HepG2 (cell line): ENCODE measurements at regions not wholly inside any gene's neighbourhood (a gene's known extent, or its start where the extent isn't known, plus 50 kb on each side); places are given as distances from the start of the nearest gene placed in this dataset.

Experiments used
- ATAC-seq: fragments of 200-7000 bp; cut with Tn5 transposase; 3 replicates; pipeline ENCODE4 v1.9.1; 2020; ENCODE audit warnings: mild to moderate bottlenecking, moderate library complexity
- BruUV-seq: library from RNA; stranded (reverse); fragments of 400-500 nt; replicated peaks from 2 replicates; lab custom pipeline; 2021; lab: Mats Ljungman, UMichigan
- CTCF ChIA-PET: fragments of 300-600 bp; formaldehyde crosslinking; extraction: SDS; loops from one replicate; lab custom pipeline; 2021; ENCODE audit warnings: low total read pairs, inconsistent platforms, low intra/inter-chr PET ratio; lab: Yijun Ruan, JAX
- POLR2A ChIA-PET: fragments of 350-600 bp; sonication (Branson Sonifier 250); formaldehyde crosslinking; loops from one replicate; lab custom pipeline; 2020; ENCODE audit warnings: antibody characterized with exemption, inconsistent platforms; lab: Yijun Ruan, JAX
- DNase-seq: peaks from one replicate; pipeline ENCODE4 v3.0.0-alpha.2; 2015; ENCODE audit warnings: low spot score
- FAIRE-seq: peaks from 3 replicates; lab custom pipeline; 2011; peaks lifted over from hg19 to GRCh38; lab: Jason Lieb, UNC
- H2AFZ ChIP-seq: one replicate; pipeline ENCODE4 v1.6.1; 2011; ENCODE audit warnings: low read length, inconsistent platforms
- H3K27ac ChIP-seq: fragments of 300-600 bp; 3 replicates; pipeline ENCODE4 v1.8.0; 2011; ENCODE audit warnings: mixed run types, mild to moderate bottlenecking, mixed read lengths, low read length, inconsistent platforms; ENCODE audit not compliant: insufficient read depth; ENCODE audit errors: extremely low read length
- H3K27me3 ChIP-seq, 2 experiments: fragments of 200-600 bp in 1 of 2; 2 replicates in 1 of 2; 3 replicates in 1 of 2; pipeline versions ENCODE4 v1.6.0 to v1.8.0; 2011; ENCODE audit warnings: low read length in 2 of 2, mild to moderate bottlenecking in 2 of 2, moderate library complexity in 2 of 2, inconsistent platforms in 1 of 2; ENCODE audit not compliant: insufficient read depth in 2 of 2, control insufficient read depth in 1 of 2
- H3K36me3 ChIP-seq, 2 experiments: fragments of 200-600 bp in 1 of 2; replicated peaks in 1 of 2; 2 replicates in 1 of 2; 3 replicates in 1 of 2; pipeline versions ENCODE4 v1.5.1 to v1.8.0; 2011; ENCODE audit warnings: low read length in 2 of 2, inconsistent platforms in 1 of 2; ENCODE audit not compliant: insufficient read depth in 2 of 2, control insufficient read depth in 1 of 2
- H3K4me1 ChIP-seq: 2 replicates; pipeline ENCODE4 v1.5.1; 2012; ENCODE audit warnings: low read length, inconsistent platforms; ENCODE audit not compliant: insufficient read depth
- H3K4me2 ChIP-seq: 2 replicates; pipeline ENCODE4 v1.6.0; 2011; ENCODE audit warnings: low read depth, low read length, inconsistent platforms
- H3K4me3 ChIP-seq, 3 experiments: fragments of 200-600 bp in 1 of 3; sonication (generic), shearing (Covaris generic) in 1 of 3; replicated peaks in 1 of 3; 2 replicates each; pipeline ENCODE4 v1.5.1; 2011 to 2016; ENCODE audit warnings: low read length in 3 of 3, inconsistent platforms in 2 of 3, low read depth in 2 of 3, mild to moderate bottlenecking in 2 of 3, control low read depth in 1 of 3, mixed read lengths in 1 of 3; ENCODE audit not compliant: insufficient read depth in 1 of 3
- H3K79me2 ChIP-seq: one replicate; pipeline ENCODE4 v1.6.1; 2011; ENCODE audit warnings: low read length, inconsistent platforms; ENCODE audit not compliant: insufficient read depth
- H3K9ac ChIP-seq: 2 replicates; pipeline ENCODE4 v1.6.0; 2011; ENCODE audit warnings: mild to moderate bottlenecking, low read depth, low read length, inconsistent platforms; ENCODE audit not compliant: insufficient read depth
- H3K9me3 ChIP-seq: 2 replicates; pipeline ENCODE4 v1.5.1; 2012; ENCODE audit warnings: mild to moderate bottlenecking, low read length
- H4K20me1 ChIP-seq: 2 replicates; pipeline ENCODE4 v1.6.0; 2011; ENCODE audit warnings: inconsistent platforms, mild to moderate bottlenecking, low read length, moderate library complexity; ENCODE audit not compliant: insufficient read depth
- CAMTA2 ChIP-seq: sonication (generic); formaldehyde crosslinking; IDR thresholded peaks from 2 replicates; pipeline ENCODE4 v1.4.0; 2020; ENCODE audit warnings: mild to moderate bottlenecking, missing genetic modification reagents, borderline replicate concordance
- EP300 ChIP-seq, 3 experiments: sonication (generic) in 1 of 3; formaldehyde crosslinking in 1 of 3; IDR thresholded peaks; 2 replicates each; pipeline versions ENCODE4 v1.5.1 to v1.6.1; 2011 to 2020; ENCODE audit warnings: low read depth in 2 of 3, low read length in 2 of 3, borderline replicate concordance in 1 of 3, improper control_type of control experiment in 1 of 3, mild to moderate bottlenecking in 1 of 3, missing genetic modification reagents in 1 of 3, moderate library complexity in 1 of 3
- GABPA ChIP-seq, 2 experiments: IDR thresholded peaks; 2 replicates each; pipeline ENCODE4 v1.6.1; 2011 to 2016; ENCODE audit warnings: low read depth in 2 of 2, low read length in 1 of 2, missing biosample characterization in 1 of 2, missing genetic modification characterization in 1 of 2
- GATAD2A ChIP-seq: IDR thresholded peaks from 2 replicates; pipeline ENCODE4 v1.6.1; 2016
- KAT2B ChIP-seq: fragments of 150-350 bp; IDR thresholded peaks from 2 replicates; pipeline ENCODE4 v1.6.1; 2014; ENCODE audit warnings: low read depth, low read length, borderline replicate concordance
- MAFK ChIP-seq, 2 experiments: IDR thresholded peaks in 1 of 2; conservative IDR thresholded peaks in 1 of 2; 2 replicates each; pipeline ENCODE4 v1.6.1; 2011; ENCODE audit warnings: improper control_type of control experiment in 2 of 2, low read length in 2 of 2
- MXD3 ChIP-seq: IDR thresholded peaks from 2 replicates; pipeline ENCODE4 v1.6.1; 2016; ENCODE audit warnings: mild to moderate bottlenecking, missing biosample characterization, missing genetic modification reagents
- PHF21A ChIP-seq: sonication (generic); formaldehyde crosslinking; IDR thresholded peaks from 2 replicates; pipeline ENCODE4 v1.5.0; 2020; ENCODE audit warnings: mild to moderate bottlenecking, missing genetic modification reagents
- RCOR2 ChIP-seq: IDR thresholded peaks from 2 replicates; pipeline ENCODE4 v1.6.1; 2016; ENCODE audit warnings: missing biosample characterization, missing genetic modification reagents
- TFE3 ChIP-seq: IDR thresholded peaks from 2 replicates; pipeline ENCODE4 v1.6.1; 2016
- TP53 ChIP-seq: sonication (generic); formaldehyde crosslinking; conservative IDR thresholded peaks from 2 replicates; pipeline ENCODE4 v1.4.0; 2020; ENCODE audit warnings: missing genetic modification reagents
- ZBTB20 ChIP-seq: sonication (generic); formaldehyde crosslinking; IDR thresholded peaks from 2 replicates; pipeline ENCODE4 v1.8.1; 2023; ENCODE audit warnings: missing genetic modification reagents, low read depth, mild to moderate bottlenecking, borderline replicate concordance
- ZNF629 ChIP-seq: sonication (generic); formaldehyde crosslinking; conservative IDR thresholded peaks from 2 replicates; pipeline ENCODE4 v1.5.0; 2020; ENCODE audit warnings: missing genetic modification reagents
- ZSCAN5A ChIP-seq: sonication (generic); formaldehyde crosslinking; IDR thresholded peaks from 2 replicates; pipeline ENCODE4 v1.8.0; 2022; ENCODE audit warnings: mild to moderate bottlenecking, missing genetic modification reagents, borderline replicate concordance
- WGBS: methylation state at CpG from one replicate; pipeline ENCODE4 v1.1.6; 2017; ENCODE audit warnings: low lambda C conversion rate; 5-methylcytosine and 5-hydroxymethylcytosine counted together
- in situ Hi-C: cut with HindIII; loops from 2 replicates; pipeline ENCODE4 v1.10.0; 2017; ENCODE audit warnings: low pct_unique_long_range_greater_than_20kb; ENCODE audit not compliant: extremely low pct_ligation_motif_present
- intact Hi-C: fragments of 100-400 bp; cut with micrococcal nuclease; formaldehyde crosslinking; loops from one replicate; pipeline ENCODE4 v1.10.0; 2022; ENCODE audit not compliant: unreplicated experiment
- TF ChIP-seq, protein P1 (sequence below): sonication (generic); formaldehyde crosslinking; IDR thresholded peaks from 2 replicates; pipeline ENCODE4 v1.9.0; 2021; ENCODE audit warnings: missing genetic modification reagents, borderline replicate concordance
- TF ChIP-seq, protein P2 (sequence below): sonication (generic); formaldehyde crosslinking; IDR thresholded peaks from 2 replicates; pipeline ENCODE4 v1.4.0; 2020; ENCODE audit warnings: missing genetic modification reagents

DNA sequence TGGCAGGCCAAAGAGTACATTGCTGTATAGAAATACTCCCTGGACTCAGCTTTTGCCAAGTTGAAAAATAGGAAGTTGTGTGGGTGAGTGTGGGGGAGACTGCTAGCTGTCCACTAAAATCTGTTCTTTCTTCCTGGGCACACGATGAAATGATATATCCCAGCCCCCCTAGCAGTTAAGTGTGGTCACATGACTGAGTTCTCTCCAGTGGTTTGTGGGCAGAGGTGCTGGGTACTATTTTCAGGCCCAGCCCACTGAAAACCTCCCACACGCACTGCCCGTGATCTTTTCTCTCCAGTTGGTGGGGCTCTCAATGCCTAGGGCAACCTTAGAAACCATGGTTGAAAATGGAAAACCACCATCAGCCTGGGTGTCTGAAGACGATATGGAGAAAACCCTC, 119.7 kb upstream of the LMO4 start (continued):
- TF ChIP-seq RCOR2 (CRISPR knock-in tag) (no peak), PHF21A (CRISPR knock-in tag) (no peak), KAT2B (no peak), TP53 (no peak), CAMTA2 (CRISPR knock-in tag) (no peak)

DNA sequence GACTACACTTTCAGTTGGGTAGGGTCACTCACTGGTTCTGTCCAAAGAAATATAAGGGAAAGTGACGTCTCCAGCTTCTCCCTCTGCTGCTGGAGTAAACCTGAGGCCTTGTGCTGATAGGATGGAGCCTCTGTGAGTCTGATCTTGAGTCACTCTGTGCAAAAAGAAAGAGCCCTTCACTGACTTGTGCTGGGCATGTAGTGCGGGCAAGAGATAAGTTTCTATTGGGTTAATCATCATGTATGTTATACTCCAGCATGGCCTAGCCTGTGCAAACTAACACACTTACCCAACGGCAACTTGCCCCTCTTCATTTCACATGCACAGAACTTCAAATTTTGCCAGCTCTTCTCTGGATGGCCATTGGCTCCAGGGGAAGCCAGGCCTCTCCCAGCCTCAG, 118.5 kb upstream of the LMO4 start:
- ChIA-PET CTCF (no interaction called here), POLR2A (interaction anchor here (0.6 kb wide), 1 partner anchor 119 kb away, joined by 4 read pairs; no protein-coding TSS in a partner anchor)
- Histone ChIP-seq H3K79me2 (no peaks in the 10 kb centered on the region), H3K4me3 (no peak overlapping the region), H4K20me1 (no peaks in the 10 kb centered on the region), H3K9me3 (peaks cover 1% of the 10 kb centered on the region; the same call in 1 of the 2 replicates), H3K27ac (no peak overlapping the region), H3K9ac (no peak overlapping the region), H3K4me2 (no peak overlapping the region), H3K27me3 (no peaks in the 10 kb centered on the region; a peak in 3 of 5 replicates), H3K4me1 (no peaks in the 10 kb centered on the region), H2AFZ (no peak overlapping the region), H3K36me3 (no peaks in the 10 kb centered on the region)
- no TSS peak for BruUV-seq
- intact Hi-C loops (no loop called here), in situ Hi-C loops (no loop called here)
- DNase-seq: no peak
- FAIRE-seq: no peak
- no peak for ATAC-seq
- 0% methylated on average over 1 of the region's 3 CpGs for WGBS
- TF ChIP-seq GATAD2A (CRISPR knock-in tag) (no peak), ZSCAN5A (no peak), EP300 (IDR thresholded peaks at IDR 0.05; ENCODE audit: low read depth in 2 of 2, low read length in 2 of 2) (no peak), EP300 (CRISPR knock-in tag; IDR thresholded peaks at IDR 0.05; ENCODE audit: borderline replicate concordance) (no peak), MAFK (conservative IDR thresholded peaks at IDR 0.05 in 1 of 2, IDR thresholded peaks at IDR 0.05 in 1 of 2; ENCODE audit: low read length in 2 of 2) (no peak), ZNF629 (CRISPR knock-in tag) (no peak), ZBTB20 (CRISPR knock-in tag) (no peak), GABPA (IDR thresholded peaks at IDR 0.05; ENCODE audit: low read depth, low read length) (no peak), GABPA (CRISPR knock-in tag; IDR thresholded peaks at IDR 0.05; ENCODE audit: low read depth) (no peak), MXD3 (CRISPR knock-in tag) (no peak), TFE3 (CRISPR knock-in tag) (no peak)
- TF ChIP-seq, protein P1, sequence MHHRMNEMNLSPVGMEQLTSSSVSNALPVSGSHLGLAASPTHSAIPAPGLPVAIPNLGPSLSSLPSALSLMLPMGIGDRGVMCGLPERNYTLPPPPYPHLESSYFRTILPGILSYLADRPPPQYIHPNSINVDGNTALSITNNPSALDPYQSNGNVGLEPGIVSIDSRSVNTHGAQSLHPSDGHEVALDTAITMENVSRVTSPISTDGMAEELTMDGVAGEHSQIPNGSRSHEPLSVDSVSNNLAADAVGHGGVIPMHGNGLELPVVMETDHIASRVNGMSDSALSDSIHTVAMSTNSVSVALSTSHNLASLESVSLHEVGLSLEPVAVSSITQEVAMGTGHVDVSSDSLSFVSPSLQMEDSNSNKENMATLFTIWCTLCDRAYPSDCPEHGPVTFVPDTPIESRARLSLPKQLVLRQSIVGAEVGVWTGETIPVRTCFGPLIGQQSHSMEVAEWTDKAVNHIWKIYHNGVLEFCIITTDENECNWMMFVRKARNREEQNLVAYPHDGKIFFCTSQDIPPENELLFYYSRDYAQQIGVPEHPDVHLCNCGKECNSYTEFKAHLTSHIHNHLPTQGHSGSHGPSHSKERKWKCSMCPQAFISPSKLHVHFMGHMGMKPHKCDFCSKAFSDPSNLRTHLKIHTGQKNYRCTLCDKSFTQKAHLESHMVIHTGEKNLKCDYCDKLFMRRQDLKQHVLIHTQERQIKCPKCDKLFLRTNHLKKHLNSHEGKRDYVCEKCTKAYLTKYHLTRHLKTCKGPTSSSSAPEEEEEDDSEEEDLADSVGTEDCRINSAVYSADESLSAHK: no peak
- TF ChIP-seq, protein P2, sequence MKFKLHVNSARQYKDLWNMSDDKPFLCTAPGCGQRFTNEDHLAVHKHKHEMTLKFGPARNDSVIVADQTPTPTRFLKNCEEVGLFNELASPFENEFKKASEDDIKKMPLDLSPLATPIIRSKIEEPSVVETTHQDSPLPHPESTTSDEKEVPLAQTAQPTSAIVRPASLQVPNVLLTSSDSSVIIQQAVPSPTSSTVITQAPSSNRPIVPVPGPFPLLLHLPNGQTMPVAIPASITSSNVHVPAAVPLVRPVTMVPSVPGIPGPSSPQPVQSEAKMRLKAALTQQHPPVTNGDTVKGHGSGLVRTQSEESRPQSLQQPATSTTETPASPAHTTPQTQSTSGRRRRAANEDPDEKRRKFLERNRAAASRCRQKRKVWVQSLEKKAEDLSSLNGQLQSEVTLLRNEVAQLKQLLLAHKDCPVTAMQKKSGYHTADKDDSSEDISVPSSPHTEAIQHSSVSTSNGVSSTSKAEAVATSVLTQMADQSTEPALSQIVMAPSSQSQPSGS: no peak
